ENCODE measurements at regions not wholly inside any gene's neighbourhood (a gene's known extent, or its start where the extent isn't known, plus 50 kb on each side); places are given as distances from the start of the nearest gene placed in this dataset.

GRCh38 chr19:32241932-32242710 lies 103.3 kb upstream of the ZNF507 start:
- no peak for DNase-seq (ENCODE audit: low read depth)

DNA sequence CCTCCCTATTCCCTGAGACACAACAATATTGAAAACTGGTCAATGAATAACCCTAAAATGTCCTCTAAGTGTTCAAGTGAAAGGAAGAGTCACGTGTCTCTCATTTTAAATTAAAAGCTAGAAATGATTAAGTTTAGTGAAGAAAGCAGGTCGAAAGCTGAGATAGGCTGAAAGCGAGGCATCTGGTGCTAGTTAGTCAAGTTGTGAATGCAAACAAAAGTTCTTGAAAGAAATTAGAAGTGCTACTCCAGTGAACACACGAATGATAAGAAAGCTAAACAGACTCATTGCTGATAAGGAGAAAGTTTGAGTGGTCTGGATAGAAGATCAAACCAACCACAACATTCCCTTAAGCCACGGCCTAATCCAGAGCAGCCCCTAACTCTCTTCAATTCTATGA lies 99.4 kb upstream of the ZNF507 start:
- DNase-seq (ENCODE audit: low read depth): no peak

GRCh38 chr19:32251634-32252332 lies 93.6 kb upstream of the ZNF507 start:
- no peak for DNase-seq (ENCODE audit: low read depth)

- no peak for DNase-seq (ENCODE audit: low read depth)
These were observed 93.1 kb upstream of the ZNF507 start for GRCh38 chr19:32252333-32252669.

DNA sequence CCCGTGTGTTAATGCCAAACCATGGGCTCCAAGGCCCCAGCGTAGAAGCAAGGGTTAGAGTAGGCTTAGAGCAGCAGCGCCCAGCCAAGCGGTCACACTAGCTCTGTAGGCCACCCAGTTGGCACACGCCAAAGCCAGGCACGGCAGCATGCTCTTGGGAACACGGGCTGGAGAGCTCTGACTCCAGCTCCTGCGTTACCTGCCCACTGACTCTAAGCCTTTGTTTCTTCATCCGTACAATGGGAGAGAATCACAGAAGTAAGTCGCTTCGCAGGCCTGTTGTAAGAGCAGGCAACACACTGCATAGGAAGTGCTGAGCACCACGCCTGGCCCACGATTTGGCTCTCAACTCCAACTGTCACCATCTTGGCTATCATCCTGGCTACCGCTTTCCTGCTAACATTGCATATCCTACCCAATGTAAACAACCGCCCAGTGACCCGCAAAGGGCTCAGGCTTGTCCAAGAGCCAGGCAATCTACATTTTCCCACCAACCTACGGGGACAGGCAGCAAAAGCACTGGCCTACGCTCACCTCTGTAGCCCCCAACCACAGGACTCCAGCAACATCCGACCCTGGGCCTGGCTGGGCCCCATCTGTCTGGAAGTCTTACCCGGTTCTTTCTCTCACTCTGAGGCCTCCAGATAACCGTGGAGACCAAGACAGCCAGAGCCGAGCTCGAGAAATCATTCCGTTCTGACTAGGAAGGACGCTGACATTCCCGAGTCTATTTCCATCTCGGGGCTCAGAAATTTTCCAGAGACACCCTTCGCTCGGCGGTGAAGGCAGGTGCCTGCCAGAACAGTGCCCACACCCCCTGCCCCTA lies 91.5 kb upstream of the ZNF507 start:
- DNase-seq (ENCODE audit: low read depth): no peak

GRCh38 chr19:32254509-32254890 lies 90.9 kb upstream of the ZNF507 start:
- DNase-seq (ENCODE audit: low read depth): no peak

DNA sequence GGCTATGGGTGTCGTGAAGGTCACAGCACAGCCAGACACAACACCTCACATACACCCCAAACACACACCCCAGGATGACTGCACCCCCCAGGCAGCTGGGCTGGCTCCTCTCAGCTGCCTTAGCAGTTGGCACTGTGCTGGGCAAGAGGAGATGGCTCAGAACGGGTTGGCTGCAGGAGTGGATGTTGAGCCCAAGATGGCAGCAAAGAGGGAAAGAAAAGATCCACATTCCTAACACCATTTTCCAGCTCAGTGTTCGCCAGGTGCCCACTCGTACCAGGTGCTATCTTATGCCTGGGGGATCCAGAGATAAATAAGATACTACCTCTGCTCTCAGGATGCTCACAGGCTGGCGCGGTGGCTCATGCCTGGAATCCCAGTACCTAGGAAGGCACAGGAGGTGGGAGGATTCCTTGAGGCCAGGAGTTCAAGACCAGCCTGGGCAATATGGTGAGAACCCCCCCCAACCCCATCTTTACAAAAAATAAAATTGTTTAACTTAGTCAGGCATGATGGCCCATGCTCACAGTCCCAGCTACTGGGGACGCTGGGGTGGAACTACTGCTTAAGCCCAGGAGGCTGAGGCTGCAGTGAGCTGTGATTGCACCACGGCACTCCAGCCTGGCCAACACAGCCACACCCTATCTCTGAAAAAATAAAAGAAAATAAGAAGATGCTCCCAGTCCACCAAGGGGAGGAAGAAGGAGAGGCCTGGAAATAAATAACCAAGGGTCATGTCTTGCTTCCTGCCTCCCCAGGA lies 89.7 kb upstream of the ZNF507 start:
- DNase-seq (ENCODE audit: low read depth): no peak

- DNase-seq (ENCODE audit: low read depth): no peak
These were observed 89.0 kb upstream of the ZNF507 start for GRCh38 chr19:32256341-32256975.

GRCh38 chr19:32257326-32258073 lies 87.9 kb upstream of the ZNF507 start:
- DNase-seq (ENCODE audit: low read depth): no peak

DNA sequence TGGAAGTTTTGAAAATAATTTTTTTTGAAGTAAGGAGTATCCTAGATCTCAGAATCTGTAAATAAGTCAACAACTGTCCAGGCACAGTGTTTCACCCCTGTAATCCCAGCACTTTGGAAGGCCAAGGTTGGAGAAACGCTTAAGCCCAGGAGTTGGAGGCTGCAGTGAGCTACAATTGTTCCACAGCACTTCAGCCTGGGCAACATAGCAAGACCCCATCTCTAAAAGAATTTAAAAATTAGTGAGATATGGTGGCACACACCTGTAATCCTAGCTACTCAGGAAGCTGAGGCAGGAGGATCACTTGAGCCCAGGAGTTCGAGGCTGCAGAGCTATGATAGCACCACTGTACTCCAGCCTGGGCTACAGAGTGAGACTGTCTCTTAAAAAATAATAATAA lies 87.2 kb upstream of the ZNF507 start:
- no peak for DNase-seq (ENCODE audit: low read depth)

DNA sequence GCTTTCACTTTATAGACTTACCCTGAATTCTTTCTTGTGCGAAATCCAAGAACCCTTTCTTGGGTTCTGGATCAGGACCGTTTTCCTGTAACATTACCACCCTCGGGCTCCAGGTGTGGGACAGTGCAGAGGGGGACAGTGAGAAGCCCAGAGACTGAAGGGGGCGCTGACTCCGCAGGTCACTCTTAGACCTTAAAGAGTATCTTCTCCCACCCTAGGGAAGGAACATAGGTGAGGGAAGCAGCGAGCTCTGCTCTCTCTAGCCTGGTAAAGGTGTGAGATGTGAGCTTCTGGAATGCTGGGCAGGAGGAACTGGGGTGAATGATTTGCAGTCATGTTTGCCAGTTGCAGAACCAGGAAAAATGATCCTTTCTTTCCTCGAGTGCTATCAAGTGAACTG lies 80.8 kb upstream of the ZNF507 start:
- no peak for DNase-seq (ENCODE audit: low read depth)

DNA sequence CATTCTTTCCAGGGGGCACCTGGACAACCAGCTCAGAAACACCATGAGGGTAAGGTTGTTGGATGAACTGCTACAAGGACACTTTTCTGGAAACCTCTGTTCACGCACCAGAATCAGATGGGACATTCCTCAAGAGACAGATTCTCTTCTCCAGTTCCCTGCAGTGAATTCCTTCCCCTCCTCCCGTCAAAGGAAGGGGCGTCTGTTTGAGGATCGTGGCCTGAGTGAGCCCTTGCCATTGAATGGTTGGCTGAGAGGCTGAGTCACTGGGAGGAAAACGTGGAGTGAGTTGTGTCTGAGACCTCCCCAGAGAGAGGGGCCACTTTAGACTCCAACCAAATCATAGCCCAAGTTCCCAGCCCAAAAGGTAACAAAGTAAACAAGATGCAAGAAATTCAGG lies 79.4 kb upstream of the ZNF507 start:
- DNase-seq (ENCODE audit: low read depth): no peak

- no peak for DNase-seq (ENCODE audit: low read depth)
These were observed 79.0 kb upstream of the ZNF507 start for GRCh38 chr19:32266460-32266859.

GRCh38 chr19:32268381-32268780 lies 77.0 kb upstream of the ZNF507 start:
- DNase-seq (ENCODE audit: low read depth): no peak

- no peak for DNase-seq (ENCODE audit: low read depth)
These were observed 75.6 kb upstream of the ZNF507 start for GRCh38 chr19:32269831-32270230.

- DNase-seq (ENCODE audit: low read depth): no peak
These were observed 71.9 kb upstream of the ZNF507 start for GRCh38 chr19:32273483-32273882.

DNA sequence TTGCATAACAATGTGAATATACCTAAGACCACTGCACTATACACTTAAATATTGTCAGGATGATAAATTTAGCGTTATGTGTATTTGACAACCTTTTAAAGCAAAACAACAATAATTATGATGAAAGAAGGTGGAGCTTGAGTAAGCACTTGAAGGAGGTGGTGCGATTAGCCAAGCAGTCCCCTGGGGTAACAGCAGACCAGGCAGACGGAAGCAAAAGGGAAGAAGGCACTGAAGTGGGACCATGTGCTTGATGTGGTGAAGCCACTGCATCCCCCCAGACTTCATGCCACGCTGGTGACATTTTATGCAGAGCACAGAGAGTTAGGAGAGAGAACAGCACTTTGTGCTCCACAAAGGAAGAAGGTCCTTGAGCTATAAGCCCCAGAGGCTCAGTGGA lies 58.3 kb upstream of the ZNF507 start:
- DNase-seq (ENCODE audit: low read depth): no peak

DNA sequence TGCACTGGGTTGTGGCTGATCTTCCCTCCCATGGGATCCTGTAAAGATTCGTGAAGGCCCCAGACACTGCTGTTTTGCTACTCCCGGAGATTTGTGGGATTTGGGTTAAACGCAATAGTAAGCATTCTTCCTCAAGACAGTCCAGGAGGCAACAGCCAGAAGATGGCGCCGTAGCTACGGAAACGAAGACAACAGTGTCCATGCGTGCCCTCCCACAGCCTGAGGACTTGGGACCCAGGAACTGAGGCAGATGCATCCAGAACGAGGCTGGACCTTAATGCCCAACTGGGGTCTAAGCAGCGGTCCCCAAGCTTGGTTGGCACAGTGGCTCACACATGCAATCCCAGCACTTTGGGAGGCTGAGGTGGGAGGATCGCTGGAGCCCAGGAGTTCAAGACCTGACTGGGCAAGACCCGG lies 57.6 kb upstream of the ZNF507 start:
- DNase-seq (ENCODE audit: low read depth): peak; percentile 19

GRCh38 chr19:32289566-32290210 lies 55.7 kb upstream of the ZNF507 start:
- DNase-seq (ENCODE audit: low read depth): no peak

DNA sequence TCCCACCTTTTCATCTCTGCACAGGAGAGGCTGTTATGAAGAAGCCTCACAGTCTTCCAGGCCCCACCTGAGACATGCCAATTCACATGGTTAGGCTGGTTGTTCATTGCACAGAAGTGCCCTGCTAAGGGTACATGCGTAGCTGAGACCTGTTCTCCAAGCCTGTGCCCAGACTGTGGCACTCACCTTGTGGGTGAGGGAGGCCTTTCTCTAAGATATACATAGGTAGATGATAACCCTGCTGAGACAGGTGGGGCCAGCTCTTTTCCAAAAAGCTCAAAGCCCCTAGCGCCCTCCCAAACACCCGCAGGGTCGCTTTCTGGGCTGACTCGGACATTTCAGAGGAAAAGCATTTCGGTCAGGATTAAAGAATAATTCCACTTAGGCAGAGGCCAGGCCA lies 53.5 kb upstream of the ZNF507 start:
- no peak for DNase-seq (ENCODE audit: low read depth)

Measured in renal cortical epithelial cell (primary cell).